Peyer's patch (tissue), 4 donors: ENCODE measurements at regions not wholly inside any gene's neighbourhood (a gene's known extent, or its start where the extent isn't known, plus 50 kb on each side); places are given as distances from the start of the nearest gene placed in this dataset.

Source experiments
- CTCF ChIP-seq, 6 experiments: fragments of 450-650 bp in 4 of 6; fragments of 200-600 bp in 2 of 6; sonication (generic) in 1 of 6; IDR thresholded peaks; one replicate each; pipeline ENCODE4 v1.5.1; 2017 to 2019; ENCODE audit warnings: antibody characterized with exemption in 6 of 6, mild to moderate bottlenecking in 3 of 6, moderate library complexity in 1 of 6
- POLR2A ChIP-seq, 2 donors: fragments of 450-650 bp; IDR thresholded peaks; one replicate each; pipeline ENCODE4 v1.5.1; 2017; ENCODE audit warnings: antibody characterized with exemption in 2 of 2, mild to moderate bottlenecking in 2 of 2, moderate library complexity in 2 of 2

GRCh38 chrX:147637190-147637589 lies 274.5 kb upstream of the FMR1 start:
- TF ChIP-seq POLR2A (IDR thresholded peaks at IDR 0.05) (no peak), CTCF (IDR thresholded peaks at IDR 0.05) (no peak)
